Hepatocyte (in vitro differentiated cells): ENCODE measurements at regions not wholly inside any gene's neighbourhood (a gene's known extent, or its start where the extent isn't known, plus 50 kb on each side); places are given as distances from the start of the nearest gene placed in this dataset.

Source experiments
- EZH2 ChIP-seq: fragments of 200-600 bp; sonication (generic); IDR thresholded peaks from 2 replicates; pipeline ENCODE4 v1.6.1; 2016; ENCODE audit warnings: antibody characterized with exemption, mild to moderate bottlenecking, borderline replicate concordance
- TF ChIP-seq, protein P1 (sequence below): fragments of 200-600 bp; sonication (generic); IDR thresholded peaks from 2 replicates; pipeline ENCODE4 v1.5.1; 2016; ENCODE audit warnings: antibody characterized with exemption, mild to moderate bottlenecking; ENCODE audit not compliant: poor library complexity

GRCh38 chr16:11464241-11464640 lies 119.0 kb downstream of the RMI2 start:
- TF ChIP-seq, protein P1, sequence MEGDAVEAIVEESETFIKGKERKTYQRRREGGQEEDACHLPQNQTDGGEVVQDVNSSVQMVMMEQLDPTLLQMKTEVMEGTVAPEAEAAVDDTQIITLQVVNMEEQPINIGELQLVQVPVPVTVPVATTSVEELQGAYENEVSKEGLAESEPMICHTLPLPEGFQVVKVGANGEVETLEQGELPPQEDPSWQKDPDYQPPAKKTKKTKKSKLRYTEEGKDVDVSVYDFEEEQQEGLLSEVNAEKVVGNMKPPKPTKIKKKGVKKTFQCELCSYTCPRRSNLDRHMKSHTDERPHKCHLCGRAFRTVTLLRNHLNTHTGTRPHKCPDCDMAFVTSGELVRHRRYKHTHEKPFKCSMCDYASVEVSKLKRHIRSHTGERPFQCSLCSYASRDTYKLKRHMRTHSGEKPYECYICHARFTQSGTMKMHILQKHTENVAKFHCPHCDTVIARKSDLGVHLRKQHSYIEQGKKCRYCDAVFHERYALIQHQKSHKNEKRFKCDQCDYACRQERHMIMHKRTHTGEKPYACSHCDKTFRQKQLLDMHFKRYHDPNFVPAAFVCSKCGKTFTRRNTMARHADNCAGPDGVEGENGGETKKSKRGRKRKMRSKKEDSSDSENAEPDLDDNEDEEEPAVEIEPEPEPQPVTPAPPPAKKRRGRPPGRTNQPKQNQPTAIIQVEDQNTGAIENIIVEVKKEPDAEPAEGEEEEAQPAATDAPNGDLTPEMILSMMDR: no peak
- no peak for TF ChIP-seq EZH2
